ENCODE measurements at regions not wholly inside any gene's neighbourhood (a gene's known extent, or its start where the extent isn't known, plus 50 kb on each side); places are given as distances from the start of the nearest gene placed in this dataset.
"Not testable (repeated sequence)": the region's sequence is repeated elsewhere in the genome, so short reads cannot be mapped to it uniquely, and the experiment has no call there.

DNA sequence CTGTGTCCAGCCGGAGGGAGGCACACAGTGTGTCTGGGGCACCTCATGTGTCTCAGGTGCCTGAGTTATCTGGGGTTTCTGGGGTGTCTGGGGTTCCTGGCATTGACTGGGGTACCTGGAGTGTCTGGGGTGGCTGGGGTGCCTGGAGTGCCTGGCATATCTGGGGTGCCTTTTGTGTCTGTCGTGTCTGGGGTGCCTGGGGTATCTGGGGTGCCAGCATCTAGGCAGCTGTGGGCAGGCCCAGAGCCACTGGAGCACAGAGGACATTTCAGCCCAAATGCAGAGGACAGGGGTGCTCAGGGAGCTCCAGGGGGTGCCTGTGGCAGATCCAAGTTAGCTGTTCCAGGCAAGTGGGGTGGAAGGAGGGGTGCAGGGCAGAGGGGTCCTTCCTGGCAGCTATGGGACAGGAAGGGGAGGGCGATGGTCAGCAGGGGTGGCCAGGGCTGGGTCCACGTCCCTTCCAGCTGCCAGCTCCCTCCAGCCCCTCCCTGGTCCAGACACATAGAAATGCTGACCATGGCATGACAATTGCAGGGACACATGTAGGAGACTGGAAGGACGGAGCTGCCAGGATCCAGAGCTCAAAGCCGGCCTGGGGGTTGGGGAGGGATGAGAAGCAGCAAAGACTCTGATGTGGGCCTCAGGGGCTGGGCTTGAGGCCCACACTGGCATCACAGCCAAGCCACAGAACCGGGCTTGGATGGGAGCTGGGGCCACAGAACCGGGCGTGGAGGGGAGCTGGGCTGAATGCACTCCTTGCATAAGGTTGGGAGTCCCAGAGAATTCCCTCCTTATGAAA lies 133.0 kb downstream of the BRD1 start:
- no peak for DNase-seq

DNA sequence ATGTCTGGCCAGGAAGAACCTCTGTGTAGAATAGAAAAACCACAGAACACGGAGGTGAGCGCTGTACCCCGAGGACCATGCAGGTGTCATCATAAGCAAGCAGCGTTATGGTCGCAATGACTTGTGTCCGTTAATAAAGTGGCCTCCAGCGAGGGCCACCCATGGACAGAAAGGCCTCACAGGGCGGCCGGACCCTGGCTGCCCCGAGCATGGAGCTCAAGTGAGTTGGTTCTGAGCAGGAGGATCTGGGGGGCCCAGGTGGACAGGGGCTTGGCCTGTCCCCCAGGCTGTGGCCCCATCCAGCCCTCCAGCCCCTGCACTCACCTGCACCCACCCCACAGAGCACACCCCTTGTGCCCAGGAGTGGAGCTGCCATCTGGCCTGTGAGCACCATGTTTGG lies 133.8 kb downstream of the BRD1 start:
- no peak for DNase-seq

DNA sequence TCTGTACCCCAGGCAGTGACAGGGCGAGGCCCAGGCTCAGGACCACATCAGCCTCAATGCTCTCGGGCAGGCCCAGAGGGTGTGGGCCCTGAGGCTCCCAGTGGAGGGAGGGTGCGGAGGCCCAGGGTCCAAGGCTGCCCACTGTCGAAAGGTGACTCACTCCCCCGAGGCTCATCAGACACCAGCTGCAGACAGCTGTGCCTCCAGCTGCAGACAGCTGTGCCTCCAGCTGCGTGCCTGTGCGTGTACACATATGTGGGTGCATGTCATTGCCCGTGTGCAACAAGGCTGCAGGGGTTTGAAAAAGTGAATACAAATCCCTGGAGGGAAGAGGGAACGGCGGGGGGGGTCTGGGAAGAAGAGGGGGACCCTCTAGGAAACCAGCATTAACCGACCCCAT lies 134.3 kb downstream of the BRD1 start:
- DNase-seq = no peak

DNA sequence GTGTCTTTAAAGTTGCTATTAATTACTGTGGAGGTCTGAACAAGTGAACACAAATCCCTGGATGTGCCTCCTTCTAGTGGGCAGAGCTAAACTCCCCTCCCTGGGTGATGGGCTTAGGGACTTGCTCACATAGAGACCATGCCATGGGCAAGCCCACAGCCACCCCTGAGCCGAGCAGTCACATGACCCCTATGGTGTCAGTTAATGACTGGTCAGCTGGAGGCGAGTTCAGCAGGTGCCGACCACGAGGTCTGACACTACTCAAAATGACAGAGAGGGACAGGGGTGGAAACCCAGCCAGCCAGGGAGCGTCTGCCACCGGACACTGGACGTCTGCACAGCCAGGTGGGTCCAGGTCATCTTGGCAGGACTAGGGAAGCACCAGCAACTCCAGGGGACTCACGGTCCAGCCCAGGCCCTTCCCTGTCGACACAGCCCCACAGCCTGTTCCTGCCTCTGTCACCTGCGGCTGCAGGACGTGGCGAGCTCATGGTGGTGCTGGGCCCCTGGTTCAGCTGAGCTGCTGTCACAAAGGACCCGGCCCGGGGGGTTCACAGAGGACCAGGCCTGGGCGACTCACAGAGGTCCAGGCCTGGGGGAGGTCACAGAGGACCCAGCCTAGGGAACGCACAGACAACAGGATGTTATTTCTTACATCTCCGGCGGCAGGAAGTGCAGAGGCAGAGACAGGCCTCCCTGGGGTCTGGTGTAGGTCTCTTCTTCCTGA lies 135.0 kb downstream of the BRD1 start:
- no peak for DNase-seq

DNA sequence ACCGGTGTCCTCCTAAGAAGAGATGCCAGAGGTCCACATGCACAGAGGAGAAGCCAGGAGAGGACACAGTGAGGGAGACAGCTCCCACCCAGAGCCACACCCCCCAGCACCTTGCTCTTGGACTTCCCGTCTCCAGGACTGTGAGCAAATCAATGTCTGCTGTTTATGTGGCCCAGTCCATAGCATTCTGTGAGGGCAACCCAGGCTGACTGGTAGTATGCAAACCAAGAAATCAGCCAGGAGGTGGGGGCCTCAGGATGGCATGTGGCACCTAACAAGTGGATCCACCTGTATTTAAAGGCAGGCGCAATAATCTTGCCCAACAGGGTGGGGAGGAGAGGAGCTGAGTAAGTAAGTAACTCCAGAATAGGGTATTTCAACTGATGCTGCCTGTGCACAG lies 136.4 kb downstream of the BRD1 start:
- no peak for DNase-seq

DNA sequence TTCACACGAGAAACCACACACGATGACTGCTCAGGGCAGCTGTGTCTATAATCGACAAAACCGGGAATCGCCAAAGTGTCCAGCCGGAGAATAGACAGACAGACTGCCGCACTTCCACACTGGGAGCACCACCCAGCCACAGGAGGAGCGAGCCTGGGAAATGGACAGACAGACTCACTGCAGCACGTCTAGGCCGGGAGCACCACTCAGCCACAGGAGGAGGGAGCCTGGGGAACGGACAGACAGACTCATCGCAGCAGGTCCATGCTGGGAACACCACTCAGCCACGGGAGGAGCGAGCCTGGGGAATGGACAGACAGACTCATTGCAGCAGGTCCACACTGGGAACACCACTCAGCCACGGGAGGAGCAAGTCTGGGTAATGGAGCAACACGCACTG lies 137.2 kb downstream of the BRD1 start:
- no peak for DNase-seq

DNA sequence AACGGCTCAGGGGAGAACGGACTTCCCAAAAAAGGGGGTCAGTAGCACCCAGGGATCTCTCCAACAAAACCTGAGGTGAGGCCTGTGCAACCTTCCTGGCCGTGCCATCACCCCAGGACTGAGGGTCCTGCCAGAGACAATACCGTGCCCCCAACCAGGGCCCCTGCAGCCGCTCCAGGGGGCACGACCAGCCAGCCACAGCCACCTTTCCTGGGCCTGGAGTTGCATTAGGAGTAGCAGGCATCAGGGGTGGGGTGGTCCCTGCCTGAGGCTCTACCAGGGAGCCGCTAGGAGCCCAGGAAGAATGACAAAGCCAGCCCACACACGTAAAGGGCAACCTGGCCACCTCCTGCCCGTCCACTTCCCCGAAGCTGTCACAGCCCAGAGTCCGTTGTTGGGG lies 137.8 kb downstream of the BRD1 start:
- DNase-seq = no peak

DNA sequence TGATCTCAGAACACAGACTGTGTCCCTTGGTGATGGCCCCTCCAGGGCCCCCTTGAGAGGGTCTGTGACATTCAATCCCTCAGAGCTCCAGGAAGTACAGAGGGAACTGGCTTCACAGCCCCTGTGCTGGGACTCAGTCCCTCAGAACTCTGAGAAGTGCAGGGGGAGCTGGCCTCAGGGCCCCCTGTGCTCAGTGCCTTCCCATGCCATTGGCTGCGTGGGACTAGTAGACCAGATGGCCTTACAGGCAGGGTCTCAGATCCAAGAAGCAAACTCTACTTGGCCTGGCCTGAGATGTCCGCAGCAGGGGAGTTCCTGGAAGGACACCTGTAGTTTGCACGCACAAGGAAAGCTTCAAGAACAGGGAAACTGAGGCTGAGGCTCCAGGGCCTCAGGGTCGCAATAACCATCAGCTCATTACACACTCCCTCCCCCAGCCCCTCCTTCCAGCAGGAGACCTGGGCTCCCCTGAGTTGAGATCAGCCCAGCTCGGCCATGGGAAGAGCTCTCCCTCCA lies 138.4 kb downstream of the BRD1 start:
- DNase-seq = no peak

DNA sequence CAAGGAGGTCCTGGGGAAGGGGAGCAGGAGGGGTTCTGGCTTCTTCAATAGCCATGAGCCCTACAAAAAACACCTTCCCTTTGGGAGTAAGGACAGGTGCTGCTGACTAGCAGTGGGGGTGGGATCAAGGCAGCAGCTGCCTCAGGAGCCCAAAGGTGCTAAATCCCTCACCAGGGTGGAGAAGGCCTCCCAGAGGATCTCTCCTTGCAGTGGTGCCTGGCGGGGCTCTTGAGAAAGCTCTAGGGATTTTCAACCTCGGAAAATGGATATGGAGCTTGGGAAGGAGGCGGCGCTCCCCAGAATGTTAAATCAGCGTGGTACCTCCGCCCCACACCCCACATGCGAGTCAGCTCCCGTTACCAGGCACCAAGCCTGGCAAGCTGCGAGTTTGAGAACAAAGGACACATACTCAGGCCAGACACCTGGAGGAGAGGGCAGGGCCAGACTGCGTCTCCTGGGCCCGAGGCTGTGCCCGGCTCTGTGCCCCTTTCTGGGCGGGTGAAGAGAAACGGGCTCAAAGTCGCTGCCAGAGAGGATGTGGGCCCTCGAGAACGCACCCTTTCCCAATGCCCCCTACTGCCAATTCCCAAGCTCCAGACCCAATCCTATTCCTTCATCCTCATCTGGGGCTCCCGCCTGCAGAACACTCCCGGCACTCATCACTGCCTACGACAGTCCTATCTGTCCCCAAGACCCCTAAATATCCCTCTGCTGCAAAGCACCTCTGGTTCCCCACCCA lies 139.0 kb downstream of the BRD1 start:
- DNase-seq = peak; percentile 81

DNA sequence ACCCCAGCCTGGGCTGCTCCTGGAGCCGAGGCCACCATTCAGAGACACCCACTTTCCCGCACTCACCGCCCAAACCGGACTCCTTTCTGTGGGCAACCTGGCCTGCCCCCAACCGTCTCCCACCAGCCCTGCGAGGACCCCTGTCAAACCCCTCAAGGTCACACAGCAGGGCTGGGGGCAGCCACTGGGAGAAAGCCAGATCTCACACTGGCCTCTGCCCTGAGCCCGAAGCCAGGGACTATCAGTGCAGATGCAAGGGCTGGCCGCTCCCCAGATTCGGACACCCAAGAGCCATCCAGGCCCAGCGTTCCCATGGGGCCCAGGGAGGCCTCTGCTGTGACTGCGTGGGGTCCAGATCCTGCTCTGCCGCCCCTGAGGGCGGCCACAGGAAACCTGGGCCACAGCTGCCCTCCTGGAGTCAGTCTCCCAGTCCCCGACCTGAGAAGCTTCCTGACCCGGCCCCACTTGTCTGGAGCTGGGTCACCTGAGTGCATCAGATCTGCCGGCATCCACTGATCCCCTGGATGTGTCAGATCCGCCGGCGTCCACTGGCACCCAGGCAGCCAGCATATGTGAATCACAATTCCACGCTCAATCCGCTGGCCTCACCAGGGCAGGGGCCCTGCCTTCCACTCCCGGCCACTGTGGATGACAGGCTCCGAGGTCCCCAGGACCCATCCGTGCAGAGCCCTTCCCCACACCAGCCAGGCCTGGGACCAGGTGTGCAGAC lies 139.7 kb downstream of the BRD1 start:
- no peak for DNase-seq

DNA sequence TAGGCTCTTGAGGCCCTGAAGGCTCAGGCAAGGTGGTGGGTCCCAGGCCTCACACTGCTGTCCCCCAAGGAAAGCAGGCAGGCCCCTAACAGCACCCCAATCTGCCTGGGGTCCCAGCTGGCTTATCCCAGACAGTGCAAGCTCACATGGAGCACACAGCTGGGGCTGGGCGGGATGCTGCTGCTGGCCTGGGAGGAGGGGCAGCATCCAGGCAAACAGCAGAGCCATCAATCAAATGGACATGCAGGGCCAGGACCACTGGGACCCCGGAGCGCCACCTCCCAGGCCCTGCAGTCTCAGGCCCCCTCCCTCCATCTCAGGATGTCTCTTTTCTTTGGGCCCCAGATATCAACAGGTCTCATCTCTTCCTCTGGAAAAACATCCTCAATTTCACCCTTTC lies 140.3 kb downstream of the BRD1 start:
- no peak for DNase-seq

DNA sequence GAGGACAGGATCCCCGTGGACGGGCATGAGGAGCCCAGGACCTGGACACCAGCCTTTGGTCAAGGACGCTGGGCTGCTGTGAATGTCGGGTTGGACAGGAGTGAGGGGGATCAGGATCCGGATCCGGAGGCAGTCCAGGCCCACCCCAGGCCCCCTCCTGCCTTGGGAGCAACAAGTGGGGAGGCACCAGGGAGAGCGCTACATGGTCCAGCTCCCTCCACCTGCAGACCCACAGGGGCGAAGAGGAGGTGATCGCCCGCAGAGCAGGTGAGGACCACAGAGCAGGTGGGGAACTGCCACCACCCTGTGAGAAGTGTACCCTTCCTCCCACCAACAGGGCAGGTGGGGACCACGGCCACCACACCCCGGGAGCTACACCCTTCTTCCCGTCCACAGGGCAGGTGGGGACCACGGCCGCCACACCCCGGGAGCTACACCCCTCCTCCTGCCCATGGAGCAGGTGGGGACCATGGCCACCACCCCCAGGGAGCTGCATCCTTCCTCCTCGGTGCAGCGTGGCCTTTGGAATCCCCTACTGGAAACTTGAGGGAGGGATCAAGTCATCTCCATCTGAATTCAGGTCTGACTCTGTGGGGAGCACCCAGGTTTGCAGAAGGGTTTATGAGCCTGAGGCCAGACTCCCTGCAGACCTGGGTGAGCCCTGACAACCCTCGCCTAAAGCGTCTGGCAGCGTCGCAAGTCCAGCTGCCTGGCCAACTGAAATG lies 141.0 kb downstream of the BRD1 start:
- DNase-seq = no peak

DNA sequence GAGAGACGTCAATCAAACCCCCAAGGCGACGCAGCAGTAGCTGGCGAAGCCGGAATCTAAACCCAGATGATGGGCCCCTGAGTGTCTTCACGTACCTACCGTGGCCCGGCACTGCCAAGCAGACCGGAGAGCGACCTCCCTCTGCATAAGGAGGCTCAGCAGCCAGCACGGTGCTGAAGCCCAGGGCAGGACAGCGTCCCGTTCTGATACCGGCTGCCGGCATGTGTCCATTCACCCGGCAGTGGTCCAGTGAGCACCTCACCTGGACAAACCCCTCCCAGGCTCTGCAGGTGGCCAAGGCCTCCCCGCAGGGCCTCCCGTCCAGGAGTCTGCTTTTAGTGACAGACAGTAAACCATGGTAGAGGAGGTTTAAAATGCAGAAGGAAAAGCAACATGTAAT lies 142.0 kb downstream of the BRD1 start:
- no peak for DNase-seq

DNA sequence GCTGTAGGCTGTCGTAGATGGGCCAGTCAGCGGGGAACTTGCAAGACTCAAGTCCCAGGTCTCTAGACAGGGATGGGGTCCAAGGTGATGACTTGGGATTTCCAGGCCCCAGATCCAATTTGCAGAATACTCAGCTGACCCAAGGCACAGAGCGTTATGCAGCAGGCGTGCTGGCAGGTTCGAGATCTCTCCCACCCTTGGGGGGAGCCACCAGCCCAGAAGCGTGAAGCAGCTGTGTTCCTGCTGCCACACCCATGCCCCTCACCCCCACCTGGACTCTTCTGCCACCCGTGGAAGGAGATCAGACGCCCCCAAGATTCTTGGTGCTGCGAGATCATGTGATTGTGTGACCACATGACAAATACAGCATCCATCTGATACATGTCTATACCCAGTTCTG lies 142.6 kb downstream of the BRD1 start:
- DNase-seq = no peak

DNA sequence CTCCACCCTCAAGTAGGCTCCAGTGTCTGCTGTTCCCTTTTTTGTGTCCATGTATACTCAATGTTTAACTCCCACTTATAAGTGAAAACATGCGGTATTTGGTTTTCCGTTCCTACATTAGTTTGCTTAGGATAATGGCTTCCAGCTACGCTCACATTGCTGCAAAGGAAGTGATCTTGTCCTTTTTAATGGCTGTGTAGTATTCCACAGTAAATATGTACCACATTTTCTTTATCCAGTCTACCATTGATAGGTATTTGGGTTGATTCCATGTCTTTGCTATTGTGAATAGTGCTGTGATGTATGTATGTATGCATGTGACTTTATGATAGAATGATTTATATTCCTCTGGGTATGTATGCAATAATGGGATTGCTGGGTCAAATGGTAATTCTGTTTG lies 144.6 kb downstream of the BRD1 start:
- no peak for DNase-seq

DNA sequence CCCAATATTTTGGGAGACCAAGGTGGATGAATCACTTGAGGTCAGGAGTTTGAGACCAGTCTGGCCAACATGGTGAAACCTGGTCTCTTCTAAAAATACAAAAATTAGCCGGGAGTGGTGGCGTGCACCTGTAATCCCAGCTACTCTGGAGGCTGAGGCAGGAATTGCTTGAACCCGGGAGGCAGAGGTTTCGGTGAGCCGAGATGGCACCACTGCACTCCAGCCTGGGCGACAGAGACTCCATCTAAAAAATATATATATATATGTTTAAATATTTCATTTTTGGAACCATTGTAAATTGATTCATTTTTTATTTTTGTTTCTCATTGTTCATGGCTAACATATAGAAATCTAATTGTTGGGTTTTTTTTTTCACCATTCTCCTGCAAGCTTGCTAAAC lies 146.9 kb downstream of the BRD1 start:
- not testable (repeated sequence) for DNase-seq

DNA sequence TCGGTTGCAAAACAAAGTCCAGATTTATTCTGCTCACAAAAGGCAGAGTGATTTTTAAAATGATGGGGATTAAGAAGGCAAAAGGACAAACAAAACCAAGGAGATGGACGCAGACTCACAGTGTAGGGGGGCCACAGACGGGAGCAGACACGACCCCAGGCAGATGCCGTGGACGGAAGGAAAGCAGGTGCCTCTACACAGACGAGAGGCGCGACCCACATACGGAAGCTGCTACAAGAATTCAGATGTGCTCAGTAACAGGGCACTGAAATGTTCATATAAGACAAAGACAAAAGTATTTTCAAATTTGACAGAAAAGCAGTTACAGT lies 148.9 kb downstream of the BRD1 start:
- DNase-seq = no peak

DNA sequence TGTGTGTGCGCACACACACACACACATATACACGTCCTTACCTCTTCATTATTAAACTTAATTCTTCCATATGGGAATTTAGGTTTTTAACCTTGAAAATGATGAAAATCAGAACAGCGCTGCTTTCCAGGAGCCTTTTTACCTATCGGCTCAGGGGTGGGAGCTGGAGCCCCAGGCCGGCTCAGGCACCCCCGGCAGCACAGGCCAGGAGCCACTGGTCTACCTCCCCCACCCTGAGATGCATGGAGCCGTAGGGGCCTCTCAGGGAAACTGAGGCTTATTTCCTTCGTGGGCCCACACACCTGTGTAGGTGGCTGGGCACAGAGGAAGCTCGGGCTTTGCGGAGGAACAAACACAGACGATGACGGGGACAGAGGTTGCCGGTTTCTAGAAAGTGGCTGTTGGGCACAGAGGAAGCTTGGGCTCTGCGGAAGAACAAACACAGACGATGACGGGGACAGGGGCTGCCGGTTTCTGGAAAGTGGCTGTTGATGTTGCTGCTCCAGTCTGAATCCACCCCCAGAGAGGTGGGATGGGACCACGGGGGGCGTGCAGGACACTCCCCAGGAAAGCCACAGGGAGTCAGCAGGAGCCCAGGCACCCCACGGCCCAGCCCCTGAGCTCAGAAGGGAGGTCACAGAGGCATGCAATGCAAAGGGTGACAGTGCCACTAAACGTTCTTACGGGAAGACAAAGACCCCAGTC lies 149.4 kb downstream of the BRD1 start:
- no peak for DNase-seq

DNA sequence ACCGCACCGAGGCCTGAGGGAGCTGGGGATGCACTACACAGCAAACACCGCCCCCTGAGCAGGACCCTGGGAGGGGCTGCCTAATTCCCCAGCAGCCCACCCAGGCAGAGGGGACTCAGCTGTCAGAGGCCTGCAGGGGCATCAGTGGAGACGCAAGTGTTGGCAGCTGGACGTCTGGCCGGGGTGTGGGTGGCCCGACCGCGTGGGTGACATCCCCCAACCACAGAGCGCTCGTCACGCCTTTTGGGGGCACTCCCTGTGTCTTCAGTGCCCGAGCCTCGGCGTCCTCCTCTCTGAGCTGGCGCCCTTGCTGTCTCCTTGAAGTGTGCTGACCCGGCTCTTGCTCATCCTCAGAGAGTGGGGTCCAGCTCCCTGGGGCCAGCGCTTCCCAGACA lies 150.2 kb downstream of the BRD1 start:
- no peak for DNase-seq

DNA sequence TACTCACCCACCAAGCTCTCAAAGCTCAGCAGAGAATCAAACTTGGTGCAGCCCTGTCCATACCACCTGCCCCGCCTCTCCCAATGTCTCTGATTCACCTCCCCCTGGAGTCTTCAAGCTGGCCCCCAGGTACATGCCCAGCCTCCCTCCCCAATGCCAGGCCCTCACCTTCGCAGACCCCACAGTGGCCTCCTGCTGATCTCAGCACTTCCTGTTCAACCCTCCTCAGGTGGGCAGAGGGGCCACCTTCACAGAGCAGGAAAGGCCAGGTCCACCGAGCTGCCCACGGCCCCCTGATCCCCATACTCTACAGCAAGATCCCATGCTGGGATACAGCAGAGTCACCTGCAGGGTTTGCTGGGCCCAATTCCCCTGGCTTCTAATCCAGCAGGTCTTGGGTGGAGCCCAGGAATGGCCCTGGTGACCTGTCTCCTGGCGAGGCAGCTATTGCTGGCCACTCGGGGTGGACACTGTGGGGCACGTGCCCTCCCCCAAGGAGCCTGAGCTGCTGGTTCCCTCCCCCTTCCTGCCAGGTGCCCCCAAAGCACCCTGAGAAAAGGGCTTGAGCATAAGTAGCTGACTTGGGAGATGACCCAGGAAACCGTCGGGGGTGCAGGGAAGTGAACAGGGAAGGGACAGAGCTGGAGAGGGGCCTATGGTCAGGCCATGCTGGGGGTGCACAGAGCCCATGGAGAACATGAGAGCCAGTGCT lies 150.7 kb downstream of the BRD1 start:
- DNase-seq = no peak

DNA sequence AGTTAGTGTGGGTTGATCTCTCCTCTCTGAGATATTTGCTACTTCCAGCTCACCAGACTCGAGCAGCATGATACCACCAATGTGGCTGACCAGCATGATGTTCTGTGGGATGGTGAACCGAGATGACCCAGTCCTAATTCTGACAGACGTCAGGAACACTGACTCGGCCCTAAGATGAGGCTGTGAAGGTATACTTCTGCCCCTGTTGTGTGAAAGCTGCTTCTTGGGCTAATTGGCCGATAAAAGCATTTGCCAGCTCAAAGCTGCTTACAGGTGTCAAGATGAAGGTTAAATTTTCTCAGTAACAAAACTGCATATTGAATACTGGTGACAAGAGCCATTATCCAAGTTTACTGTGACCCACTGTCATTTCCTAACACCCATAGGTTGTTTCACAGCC lies 151.4 kb downstream of the BRD1 start:
- DNase-seq = no peak

Measured in NCI-H2107 (cell line).